IMR-90 (cell line): ENCODE measurements at regions not wholly inside any gene's neighbourhood (a gene's known extent, or its start where the extent isn't known, plus 50 kb on each side); places are given as distances from the start of the nearest gene placed in this dataset.
"Not testable (repeated sequence)": the region's sequence is repeated elsewhere in the genome, so short reads cannot be mapped to it uniquely, and the experiment has no call there.

Experiments used
- ATAC-seq: fragments of 200-7000 bp; cut with Tn5 transposase; 2 replicates; pipeline ENCODE4 v1.9.1; 2020; ENCODE audit warnings: low read depth, mild to moderate bottlenecking, moderate library complexity
- BruUV-seq: library from RNA; stranded (reverse); fragments of 400-500 nt; replicated peaks from 2 replicates; lab custom pipeline; 2021; lab: Mats Ljungman, UMichigan
- CTCF ChIA-PET: fragments of 300-600 bp; formaldehyde crosslinking; extraction: SDS; loops from one replicate; lab custom pipeline; 2021; ENCODE audit warnings: antibody characterized with exemption; lab: Yijun Ruan, JAX
- POLR2A ChIA-PET: fragments of 300-600 bp; sonication (Branson Sonifier 250); formaldehyde crosslinking; loops from one replicate; lab custom pipeline; 2022; ENCODE audit warnings: antibody characterized with exemption; ENCODE audit not compliant: unreplicated experiment; lab: Charles Lee
- DNase-seq: peaks from one replicate; pipeline ENCODE4 v3.0.0; 2013
- H2AFZ ChIP-seq: replicated peaks from 2 replicates; pipeline ENCODE3; 2013; ENCODE audit warnings: low read length, mild to moderate bottlenecking; ENCODE audit not compliant: poor library complexity
- H2AK5ac ChIP-seq: 2 replicates; pipeline ENCODE4 v1.6.1; 2013; ENCODE audit warnings: low read depth, low read length, inconsistent platforms
- H2AK9ac ChIP-seq: replicated peaks from 2 replicates; pipeline ENCODE3; 2013; ENCODE audit warnings: mild to moderate bottlenecking, low read depth, low read length, moderate library complexity; ENCODE audit not compliant: poor library complexity
- H2BK120ac ChIP-seq: 2 replicates; pipeline ENCODE4 v1.6.1; 2013; ENCODE audit warnings: low read depth, low read length, inconsistent platforms
- H2BK15ac ChIP-seq: 3 replicates; pipeline ENCODE4 v1.6.1; 2013; ENCODE audit warnings: low read depth, low read length, inconsistent platforms
- H2BK20ac ChIP-seq: 2 replicates; pipeline ENCODE4 v1.6.1; 2013; ENCODE audit warnings: low read depth, mild to moderate bottlenecking, inconsistent platforms, low read length, moderate library complexity
- H2BK5ac ChIP-seq: 2 replicates; pipeline ENCODE4 v1.6.1; 2013; ENCODE audit warnings: mild to moderate bottlenecking, low read depth, low read length, inconsistent platforms; ENCODE audit not compliant: poor library complexity, severe bottlenecking
- H3K14ac ChIP-seq: replicated peaks from 2 replicates; pipeline ENCODE4 v1.6.1; 2013; ENCODE audit warnings: low read depth, low read length, inconsistent platforms
- H3K18ac ChIP-seq: 2 replicates; pipeline ENCODE4 v1.6.1; 2013; ENCODE audit warnings: low read depth, low read length, control low read depth
- H3K23ac ChIP-seq: 2 replicates; pipeline ENCODE4 v1.6.1; 2013; ENCODE audit warnings: low read depth, low read length, inconsistent platforms
- H3K27ac ChIP-seq: 2 replicates; pipeline ENCODE4 v1.5.1; 2013; ENCODE audit warnings: mild to moderate bottlenecking, control low read depth, low read length; ENCODE audit not compliant: insufficient read depth
- H3K27me3 ChIP-seq: 2 replicates; pipeline ENCODE4 v1.6.1; 2013; ENCODE audit warnings: low read length; ENCODE audit not compliant: control insufficient read depth, insufficient read depth
- H3K36me3 ChIP-seq: 2 replicates; pipeline ENCODE4 v1.6.1; 2013; ENCODE audit warnings: low read length, mixed read lengths; ENCODE audit not compliant: control insufficient read depth, insufficient read depth
- H3K4ac ChIP-seq: 2 replicates; pipeline ENCODE4 v1.6.1; 2013; ENCODE audit warnings: low read depth, low read length, inconsistent platforms
- H3K4me1 ChIP-seq: 2 replicates; pipeline ENCODE4 v1.6.1; 2013; ENCODE audit warnings: low read length, mixed read lengths; ENCODE audit not compliant: control insufficient read depth, insufficient read depth
- H3K4me2 ChIP-seq: 2 replicates; pipeline ENCODE4 v1.6.1; 2013; ENCODE audit warnings: low read depth, mild to moderate bottlenecking, control low read depth, low read length, moderate library complexity
- H3K4me3 ChIP-seq: 2 replicates; pipeline ENCODE4 v1.5.1; 2013; ENCODE audit warnings: low read depth, mild to moderate bottlenecking, control low read depth, low read length, moderate library complexity; ENCODE audit not compliant: insufficient read depth
- H3K56ac ChIP-seq: 2 replicates; pipeline ENCODE4 v1.6.1; 2013; ENCODE audit warnings: low read length, inconsistent platforms; ENCODE audit not compliant: insufficient read depth; ENCODE audit errors: extremely low read depth
- H3K79me1 ChIP-seq, 2 experiments: 2 replicates each; pipeline ENCODE4 v1.6.1; 2013; ENCODE audit warnings: low read length in 2 of 2, inconsistent platforms in 1 of 2, low read depth in 1 of 2
- H3K9ac ChIP-seq: 2 replicates; pipeline ENCODE4 v1.6.1; 2013; ENCODE audit warnings: low read depth, low read length, control low read depth
- H3K9me1 ChIP-seq: 2 replicates; pipeline ENCODE4 v1.6.1; 2013; ENCODE audit warnings: low read length, inconsistent platforms; ENCODE audit not compliant: insufficient read depth
- H3K9me3 ChIP-seq: 2 replicates; pipeline ENCODE4 v1.6.1; 2013; ENCODE audit warnings: low read length; ENCODE audit not compliant: control insufficient read depth, insufficient read depth
- H4K20me1 ChIP-seq: 2 replicates; pipeline ENCODE4 v1.6.1; 2013; ENCODE audit warnings: low read length, inconsistent platforms; ENCODE audit not compliant: insufficient read depth
- H4K5ac ChIP-seq: 2 replicates; pipeline ENCODE4 v1.6.1; 2013; ENCODE audit warnings: mild to moderate bottlenecking, low read depth, low read length, control low read depth
- H4K8ac ChIP-seq, 2 experiments: 2 replicates each; pipeline ENCODE4 v1.6.1; 2013; ENCODE audit warnings: low read depth in 2 of 2, low read length in 2 of 2, control low read depth in 1 of 2, inconsistent platforms in 1 of 2
- H4K91ac ChIP-seq: 2 replicates; pipeline ENCODE4 v1.6.1; 2013; ENCODE audit warnings: low read depth, low read length, inconsistent platforms; ENCODE audit not compliant: insufficient read depth
- BHLHE40 ChIP-seq: fragments of 150-350 bp; IDR thresholded peaks from 2 replicates; pipeline ENCODE4 v1.6.1; 2016; ENCODE audit warnings: mild to moderate bottlenecking, low read depth, low read length
- CEBPB ChIP-seq: IDR thresholded peaks from 2 replicates; pipeline ENCODE4 v1.6.1; 2012; ENCODE audit warnings: low read depth, low read length, improper control_type of control experiment
- FOS ChIP-seq: fragments of 150-350 bp; IDR thresholded peaks from 2 replicates; pipeline ENCODE4 v1.6.1; 2016; ENCODE audit warnings: low read depth, low read length
- POLR2A ChIP-seq: IDR thresholded peaks from 2 replicates; pipeline ENCODE4 v1.6.1; 2012; ENCODE audit warnings: mild to moderate bottlenecking, low read depth, low read length
- WGBS, 2 experiments: methylation state at CpG; one replicate each; pipeline versions ENCODE4 v1.1.5 to v1.1.7; 2013; ENCODE audit warnings: missing lambda C conversion rate in 2 of 2; ENCODE audit not compliant: insufficient read length in 1 of 2; ENCODE audit errors: extremely low coverage in 2 of 2; 5-methylcytosine and 5-hydroxymethylcytosine counted together
- dilution Hi-C: fragments of 300-500 bp; cut with HindIII; formaldehyde crosslinking; loops from one replicate; pipeline ENCODE4 v1.14.3; 2018; ENCODE audit warnings: low sequenced_read_pairs; ENCODE audit not compliant: unreplicated experiment
- in situ Hi-C: fragments of 300-500 bp; cut with MboI; formaldehyde crosslinking; loops from 3 replicates; pipeline ENCODE4 v1.14.3; 2019; ENCODE audit warnings: low sequenced_read_pairs, inconsistent platforms, mixed read lengths
- intact Hi-C: fragments of 100-400 bp; cut with micrococcal nuclease; formaldehyde crosslinking; loops from 2 replicates; pipeline ENCODE4 v1.10.0; 2022

- H3K9ac ChIP-seq: no peak overlapping the region
- no peak overlapping the region for H3K56ac ChIP-seq
- H2BK5ac ChIP-seq: no peak overlapping the region
- DNase-seq (peak; percentile 87), ATAC-seq (peak; percentile 69)
- no peak overlapping the region for H2AK5ac ChIP-seq
- no peak overlapping the region for H4K5ac ChIP-seq
- no peak overlapping the region for H4K91ac ChIP-seq
- H3K14ac ChIP-seq: no peak overlapping the region
- H3K4me2 ChIP-seq: peak overlapping the region; percentile 34; the same call in 1 of the 2 replicates
- no CpG with 5 or more reads among the region's 8 CpGs for WGBS, 2 experiments
- H4K20me1 ChIP-seq: no peaks in the 10 kb centered on the region
- H3K9me1 ChIP-seq: no peaks in the 10 kb centered on the region
- H2BK120ac ChIP-seq: no peak overlapping the region
- no peak overlapping the region for H3K18ac ChIP-seq
- no TSS peak for BruUV-seq
- H3K4ac ChIP-seq: no peak overlapping the region
- no peaks in the 10 kb centered on the region for H3K9me3 ChIP-seq
- TF ChIP-seq FOS: peak; percentile 89
- no peak for TF ChIP-seq POLR2A
- peak; percentile 66 for TF ChIP-seq CEBPB
- TF ChIP-seq BHLHE40: peak; percentile 25; the same call in 1 of the 2 replicates
- H3K4me1 ChIP-seq: peaks cover 8% of the 10 kb centered on the region; the same call in 1 of the 2 replicates
- no peak overlapping the region for H3K4me3 ChIP-seq
- ChIA-PET POLR2A (no interaction called here), CTCF (no interaction called here)
- no peak overlapping the region for H2BK15ac ChIP-seq
- no peaks in the 10 kb centered on the region for H3K79me1 ChIP-seq
- H3K36me3 ChIP-seq: no peaks in the 10 kb centered on the region
- in situ Hi-C loops (no loop called here), dilution Hi-C loops (no loop called here), intact Hi-C loops (no loop called here)
- no peak overlapping the region for H3K23ac ChIP-seq
- no peak overlapping the region for H2BK20ac ChIP-seq
- no peaks in the 10 kb centered on the region; the same call in 1 of the 2 replicates for H3K27me3 ChIP-seq
- no peak overlapping the region for H4K8ac ChIP-seq
- no peak overlapping the region for H2AFZ ChIP-seq
- H2AK9ac ChIP-seq: no peak overlapping the region
- H3K27ac ChIP-seq: no peak overlapping the region
Measured at GRCh38 chr2:190759749-190760213, 110.9 kb downstream of the NAB1 start.

GRCh38 chr2:190760353-190761150 lies 111.7 kb downstream of the NAB1 start:
- H3K14ac ChIP-seq, H3K4me1 ChIP-seq, ATAC-seq, DNase-seq, H3K79me1 ChIP-seq, CTCF ChIA-PET, H3K9me3 ChIP-seq, intact Hi-C loops, H4K5ac ChIP-seq, H3K18ac ChIP-seq, H4K20me1 ChIP-seq, BruUV-seq, H2AFZ ChIP-seq, in situ Hi-C loops, H2BK120ac ChIP-seq, dilution Hi-C loops, H3K4me3 ChIP-seq, H3K56ac ChIP-seq, H3K27me3 ChIP-seq, H3K27ac ChIP-seq, H3K4me2 ChIP-seq, H3K9ac ChIP-seq, H2AK9ac ChIP-seq, H2BK15ac ChIP-seq, H4K8ac ChIP-seq, H3K4ac ChIP-seq, H3K36me3 ChIP-seq, H2BK5ac ChIP-seq, POLR2A ChIA-PET, H3K23ac ChIP-seq, H4K91ac ChIP-seq, H3K9me1 ChIP-seq: not testable (repeated sequence)
- 67% methylated on average over 9 of the region's 30 CpGs; no CpG with 5 or more reads in 1 of the 2 experiments for whole genome bisulfite sequencing, 2 experiments
- Histone ChIP-seq H2BK20ac (peak overlapping the region; percentile 30; the same call in 1 of the 2 replicates), H2AK5ac (peak overlapping the region; percentile 13; the same call in 1 of the 2 replicates)
